Stimulated activated CD4-positive, alpha-beta T cell treated with anti-CD3 and anti-CD28 coated beads, Interleukin-2, amount 100 ng/mL, for 4 hours (primary cell): ENCODE measurements at regions not wholly inside any gene's neighbourhood (a gene's known extent, or its start where the extent isn't known, plus 50 kb on each side); places are given as distances from the start of the nearest gene placed in this dataset.

ENCODE experiments used
- DNase-seq: peaks from one replicate; pipeline ENCODE4 v3.0.0-alpha.2; 2020; ENCODE audit warnings: low read depth

- DNase-seq: no peak
Measured at GRCh38 chr6:98467902-98468301, 366.5 kb upstream of the POU3F2 start.

GRCh38 chr6:98469141-98469540 is 365.2 kb upstream of the POU3F2 start:
- no peak for DNase-seq

GRCh38 chr6:98470821-98471220 is 363.6 kb upstream of the POU3F2 start:
- no peak for DNase-seq

DNA sequence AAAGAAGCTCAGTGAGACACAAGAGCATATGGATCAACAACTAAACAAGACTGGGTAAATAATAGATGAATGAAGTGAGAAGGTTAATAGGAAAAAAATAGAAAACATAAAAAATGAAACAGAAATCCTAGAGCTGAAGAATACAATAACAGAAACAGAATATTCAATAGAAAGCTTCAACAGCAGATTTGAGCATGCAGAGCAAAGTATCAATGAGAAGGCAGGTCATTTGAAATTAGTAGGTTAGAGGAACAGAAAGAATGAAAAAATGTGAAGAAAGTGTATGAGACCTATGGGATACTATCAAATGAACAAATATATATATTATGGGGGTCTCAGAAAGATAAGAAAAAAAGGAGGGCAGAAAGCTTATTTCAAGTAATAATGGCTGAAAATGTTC is 362.9 kb upstream of the POU3F2 start:
- DNase-seq: no peak

DNA sequence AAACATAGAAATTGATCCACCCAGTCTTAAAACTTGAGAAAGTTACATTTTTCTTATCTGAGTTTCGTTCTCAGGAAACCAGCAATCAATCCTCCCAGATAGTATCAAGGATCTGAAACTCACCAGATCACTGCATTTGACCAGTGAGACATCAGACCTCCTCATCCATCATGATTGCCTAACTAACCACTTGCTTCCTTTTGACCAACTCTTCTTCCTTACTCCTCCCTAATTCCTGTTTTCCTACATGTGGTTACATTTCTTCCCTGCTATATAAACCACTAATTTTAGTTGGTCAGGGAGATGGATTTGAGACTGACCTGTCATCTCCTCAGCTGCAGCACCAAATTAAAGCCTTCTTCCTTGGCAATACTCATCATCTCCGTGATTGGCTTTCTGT is 357.1 kb upstream of the POU3F2 start:
- DNase-seq: no peak

DNA sequence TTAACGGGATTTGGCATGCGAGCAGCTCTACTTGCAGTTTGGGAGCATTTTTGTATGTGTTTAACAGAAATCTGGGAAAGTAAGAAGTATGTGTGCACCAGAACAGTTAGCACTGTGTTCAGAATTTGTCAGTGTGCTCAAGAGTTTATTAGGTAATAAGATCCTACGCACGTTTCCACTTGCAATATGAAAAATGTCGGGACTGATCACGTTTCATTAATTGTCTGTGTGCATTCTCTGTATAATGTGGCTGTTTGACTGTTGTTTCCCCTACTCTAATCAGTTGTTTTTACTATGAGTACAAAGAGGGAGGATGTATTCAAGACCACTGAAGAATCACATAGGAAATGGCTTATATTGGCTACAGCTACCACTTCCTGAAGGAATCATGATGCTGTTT is 349.7 kb upstream of the POU3F2 start:
- DNase-seq: no peak

- DNase-seq: no peak
Measured at GRCh38 chr6:98485593-98485992, 348.8 kb upstream of the POU3F2 start.

- no peak for DNase-seq
Measured at GRCh38 chr6:98486057-98486456, 348.3 kb upstream of the POU3F2 start.

DNA sequence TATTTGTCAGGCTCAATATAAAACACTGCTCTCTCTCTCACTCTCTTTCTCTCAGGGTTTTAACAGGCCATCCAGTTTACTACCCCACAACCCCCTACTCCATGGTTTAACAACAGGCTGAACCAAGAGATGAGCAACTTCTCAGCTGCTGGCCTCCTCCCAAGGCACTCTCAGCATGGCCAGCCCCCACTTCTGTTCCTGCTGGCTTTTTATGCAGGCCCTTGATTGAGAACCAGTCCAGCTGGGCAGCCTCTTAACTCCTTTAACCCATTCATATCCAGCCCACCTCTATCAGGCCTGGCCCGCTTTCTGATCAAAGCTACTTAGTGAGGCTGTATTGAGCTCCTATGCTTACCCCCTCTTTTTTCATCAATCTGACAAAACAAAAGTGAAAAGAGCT is 346.8 kb upstream of the POU3F2 start:
- no peak for DNase-seq

- DNase-seq: no peak
Measured at GRCh38 chr6:98498144-98498775, 336.1 kb upstream of the POU3F2 start.

GRCh38 chr6:98498866-98499265 is 335.5 kb upstream of the POU3F2 start:
- DNase-seq: no peak

DNA sequence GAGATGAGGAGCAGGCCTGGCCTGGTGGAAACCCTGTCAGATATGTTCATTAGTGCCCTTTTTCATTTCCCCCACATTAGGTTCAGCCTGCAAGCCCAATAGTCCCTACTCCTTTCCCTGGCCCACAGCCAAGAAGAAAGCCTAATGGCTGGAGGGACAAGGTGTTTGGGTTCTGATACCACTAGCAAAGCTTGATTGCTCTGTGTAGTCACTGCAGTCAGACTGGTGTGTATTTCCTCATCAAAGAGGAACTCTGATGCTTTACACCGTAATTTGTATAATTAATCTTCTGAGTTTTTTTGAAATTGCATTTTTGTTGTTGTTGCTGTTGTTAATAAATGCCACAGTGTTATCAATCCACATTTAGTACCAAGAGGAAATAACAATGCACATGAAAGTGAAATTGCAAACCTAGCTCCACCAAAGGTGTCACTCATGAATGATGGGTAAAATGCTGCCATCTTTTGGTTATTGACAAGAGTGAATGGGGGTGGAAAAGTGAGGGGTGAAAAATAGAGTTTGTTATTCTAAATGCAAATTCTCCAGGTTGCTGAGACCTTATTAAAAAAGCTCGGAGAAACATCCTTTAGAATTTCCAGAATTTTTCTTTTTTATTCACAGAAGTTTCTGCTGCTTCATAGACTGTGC is 320.2 kb upstream of the POU3F2 start:
- no peak for DNase-seq

DNA sequence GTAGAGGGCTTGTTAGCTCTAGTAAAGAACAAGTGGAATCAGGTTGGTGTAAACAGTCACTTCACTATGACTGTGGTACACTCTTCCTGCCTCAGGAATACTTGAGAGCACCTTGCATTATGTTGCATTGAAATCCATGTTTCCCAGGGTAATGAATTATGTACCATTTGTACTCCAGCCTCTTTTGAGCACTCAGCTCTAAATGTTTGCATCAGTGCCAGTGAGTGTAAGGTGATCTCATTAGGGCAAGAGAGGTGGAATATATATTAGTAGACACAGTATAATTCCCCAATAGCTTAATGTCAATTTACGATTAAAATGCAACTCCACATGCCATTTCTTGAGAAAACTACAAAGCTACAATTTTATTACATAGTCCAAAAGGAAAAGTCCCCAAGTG is 319.6 kb upstream of the POU3F2 start:
- no peak for DNase-seq

DNA sequence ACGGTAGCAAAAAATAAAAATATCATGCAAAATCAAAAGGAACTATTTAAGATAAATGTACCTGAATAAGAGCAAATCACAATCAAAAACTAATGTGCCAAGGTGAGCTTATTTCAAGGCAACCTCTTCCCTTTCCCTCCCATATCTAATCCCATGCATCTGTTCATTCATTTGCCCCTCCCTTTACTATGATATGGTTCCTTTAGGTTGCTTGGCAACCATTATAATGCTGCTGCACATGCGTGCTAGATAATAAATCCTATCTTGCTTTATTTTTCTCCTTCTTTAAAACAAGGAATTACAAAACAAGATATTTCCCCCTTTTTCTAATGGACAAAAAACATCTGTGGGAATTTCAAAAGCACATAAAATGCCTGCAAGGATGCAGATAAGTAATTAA is 318.2 kb upstream of the POU3F2 start:
- no peak for DNase-seq

GRCh38 chr6:98516866-98517265 is 317.5 kb upstream of the POU3F2 start:
- DNase-seq: no peak

DNA sequence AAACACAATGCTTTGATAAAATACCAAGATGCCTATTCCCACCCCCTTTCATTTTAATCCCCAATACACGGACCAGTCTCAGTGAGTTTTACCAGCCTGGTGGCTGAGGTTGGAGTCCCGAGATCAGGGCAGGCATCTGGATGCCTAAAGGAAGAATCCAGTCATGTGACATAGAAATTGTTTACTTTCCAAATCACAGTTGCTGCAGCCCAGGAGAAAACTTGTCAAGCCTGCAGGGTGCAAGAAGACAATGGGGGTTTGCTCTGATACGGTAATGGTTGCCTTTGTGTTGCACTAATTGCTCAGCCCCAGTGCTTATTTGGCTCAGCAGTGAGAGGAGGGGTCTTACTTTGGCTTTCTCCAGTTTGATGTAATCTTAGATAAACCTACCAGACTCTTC is 308.5 kb upstream of the POU3F2 start:
- no peak for DNase-seq

- no peak for DNase-seq
Measured at GRCh38 chr6:98526465-98526864, 307.9 kb upstream of the POU3F2 start.

GRCh38 chr6:98529364-98529763 is 305.0 kb upstream of the POU3F2 start:
- no peak for DNase-seq

DNA sequence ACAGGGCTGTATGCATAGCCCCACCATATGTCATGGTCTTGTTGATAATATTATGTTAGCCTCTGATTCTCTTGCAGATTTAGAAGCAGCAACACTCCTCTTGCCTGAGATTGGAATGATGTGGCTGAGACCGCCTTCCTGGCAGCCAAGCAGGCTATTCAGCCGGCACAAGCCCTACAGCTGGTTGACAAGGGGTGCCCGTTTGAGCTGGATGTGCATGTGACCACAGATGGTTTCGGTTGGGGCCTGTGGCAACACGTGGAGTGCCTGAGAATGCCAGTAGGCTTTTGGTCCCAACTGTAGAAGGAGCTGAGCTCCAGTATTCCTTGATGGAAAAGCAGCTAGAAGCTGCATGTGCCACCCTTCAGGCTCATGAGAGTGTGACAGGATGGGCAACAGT is 303.6 kb upstream of the POU3F2 start:
- DNase-seq: no peak

DNA sequence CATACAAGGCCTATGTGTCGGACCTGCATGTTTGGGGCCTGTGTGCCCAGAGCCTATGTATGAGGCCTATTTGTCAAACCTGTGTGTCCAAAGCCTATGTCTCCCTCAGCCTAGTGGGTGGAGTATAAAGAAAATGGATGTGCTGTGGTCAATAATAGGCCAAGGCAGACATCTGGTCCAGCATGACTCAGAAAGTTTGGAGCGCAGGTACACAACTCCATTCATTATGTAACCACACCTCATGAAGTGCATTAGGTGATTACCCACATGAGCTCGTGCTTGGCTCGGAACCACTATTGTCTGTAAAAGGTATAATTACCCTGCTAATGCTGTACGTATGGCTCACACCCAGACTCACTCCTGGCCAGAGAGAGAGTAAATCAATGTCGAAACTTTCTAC is 302.4 kb upstream of the POU3F2 start:
- DNase-seq: no peak

GRCh38 chr6:98539741-98540140 is 294.6 kb upstream of the POU3F2 start:
- DNase-seq: no peak

- no peak for DNase-seq
Measured at GRCh38 chr6:98546376-98546775, 288.0 kb upstream of the POU3F2 start.

DNA sequence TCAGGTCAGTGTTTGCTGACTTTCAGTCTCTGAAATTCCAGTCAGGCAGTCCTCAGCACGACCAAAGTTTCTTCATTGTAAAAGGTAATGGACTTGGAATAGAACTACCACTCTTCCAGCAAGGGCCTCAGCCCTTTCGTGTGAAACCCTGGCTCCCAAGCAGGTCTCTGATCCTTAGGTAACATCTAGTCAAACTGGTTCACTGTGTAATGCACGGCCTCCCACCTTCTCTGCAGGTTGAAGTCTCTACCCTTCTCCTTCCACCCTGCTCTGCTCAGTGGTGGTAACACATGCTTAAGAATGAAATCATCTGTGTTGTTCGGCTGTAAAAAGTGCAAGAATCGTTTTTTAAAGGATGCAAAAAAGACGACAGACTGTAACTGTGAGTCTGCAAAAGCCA is 287.2 kb upstream of the POU3F2 start:
- DNase-seq: no peak

DNA sequence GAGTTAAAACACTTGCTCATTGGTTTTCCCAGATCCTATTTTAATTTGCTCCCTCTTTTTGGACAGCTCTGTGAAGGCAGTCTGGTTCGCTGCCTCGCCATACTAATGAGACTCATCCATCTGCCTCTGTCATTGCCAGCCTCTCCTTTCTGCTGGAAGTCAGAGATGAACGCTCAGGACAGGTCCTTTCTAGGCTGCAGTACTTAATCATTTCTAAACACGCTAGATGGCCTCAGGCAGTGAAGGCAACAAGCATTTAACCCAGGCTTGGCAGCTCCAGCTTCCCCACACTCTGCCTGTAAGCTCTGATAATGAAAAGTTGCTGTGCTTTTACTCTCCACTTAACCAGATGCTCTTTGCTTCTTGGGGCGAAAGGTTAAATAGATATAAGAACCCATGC is 286.7 kb upstream of the POU3F2 start:
- no peak for DNase-seq
